ENCODE measurements at regions not wholly inside any gene's neighbourhood (a gene's known extent, or its start where the extent isn't known, plus 50 kb on each side); places are given as distances from the start of the nearest gene placed in this dataset.

- Histone ChIP-seq H3K36me3 (ENCODE audit: control insufficient read depth, insufficient read depth, low read length) (no peaks in the 10 kb centered on the region), H3K9ac (ENCODE audit: extremely low read depth, low read length, poor library complexity, severe bottlenecking) (no peak overlapping the region), H3K27ac (ENCODE audit: low read depth, low read length) (no peak overlapping the region), H3K9me3 (ENCODE audit: control insufficient read depth, low read length) (no peaks in the 10 kb centered on the region), H3K4me1 (ENCODE audit: control insufficient read depth, insufficient read depth, low read length) (peaks cover 4% of the 10 kb centered on the region), H3K27me3 (ENCODE audit: control insufficient read depth, insufficient read depth, low read length, poor library complexity, severe bottlenecking) (no peaks in the 10 kb centered on the region), H3K4me3 (ENCODE audit: low read length) (no peak overlapping the region)
- no peaks in the 10 kb centered on the region for H3K9me3 Mint-ChIP-seq
- no peaks in the 10 kb centered on the region for H3K36me3 Mint-ChIP-seq (ENCODE audit: low read depth)
- DNase-seq = no peak
- 89 to 100% methylated on average over 1 to 3 of the region's 4 CpGs for WGBS, 2 experiments (ENCODE audit: insufficient coverage in 1 of 2, insufficient read length in 1 of 2)
- no peaks in the 10 kb centered on the region for H3K27me3 Mint-ChIP-seq (ENCODE audit: insufficient read depth)
- H3K4me3 Mint-ChIP-seq = no peak overlapping the region
- no peak for TF ChIP-seq CTCF (conservative IDR thresholded peaks at IDR 0.05)
- H3K4me1 Mint-ChIP-seq = peaks cover 15% of the 10 kb centered on the region
- H3K27ac Mint-ChIP-seq = no peak overlapping the region
Observed at GRCh38 chr9:616694-617093, 224.8 kb upstream of the DMRT1 start.

GRCh38 chr9:617445-618085 lies 223.9 kb upstream of the DMRT1 start:
- peaks cover 15% of the 10 kb centered on the region for H3K4me1 Mint-ChIP-seq

DNA sequence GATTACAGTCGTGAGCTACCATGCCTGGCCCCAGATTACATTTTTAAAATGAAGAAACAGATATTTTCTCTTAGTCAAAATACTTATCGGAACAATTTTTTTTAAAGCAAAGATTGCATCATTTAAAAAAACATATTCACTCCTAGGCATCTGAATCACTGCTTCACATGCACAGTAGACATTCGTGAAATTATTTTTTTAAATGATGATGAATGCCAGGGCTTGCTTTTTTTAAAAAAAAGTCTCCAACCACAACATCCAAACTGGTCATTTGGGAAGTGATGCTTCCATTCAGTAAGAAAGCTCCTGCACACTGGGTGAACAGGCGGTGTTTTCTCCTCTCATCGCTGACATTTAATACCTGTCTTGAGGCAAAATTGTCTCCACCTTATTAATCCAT lies 223.0 kb upstream of the DMRT1 start:
- Mint-ChIP-seq H3K4me3 (no peak overlapping the region), H3K36me3 (ENCODE audit: low read depth) (peaks cover 2% of the 10 kb centered on the region), H3K4me1 (peaks cover 15% of the 10 kb centered on the region), H3K27me3 (ENCODE audit: insufficient read depth) (no peaks in the 10 kb centered on the region), H3K9me3 (no peaks in the 10 kb centered on the region), H3K27ac (no peak overlapping the region)
- Histone ChIP-seq H3K9ac (ENCODE audit: extremely low read depth, low read length, poor library complexity, severe bottlenecking) (no peak overlapping the region), H3K4me3 (ENCODE audit: low read length) (no peak overlapping the region), H3K27ac (ENCODE audit: low read depth, low read length) (no peak overlapping the region), H3K4me1 (ENCODE audit: control insufficient read depth, insufficient read depth, low read length) (peaks cover 4% of the 10 kb centered on the region), H3K27me3 (ENCODE audit: control insufficient read depth, insufficient read depth, low read length, poor library complexity, severe bottlenecking) (no peaks in the 10 kb centered on the region), H3K36me3 (ENCODE audit: control insufficient read depth, insufficient read depth, low read length) (no peaks in the 10 kb centered on the region), H3K9me3 (ENCODE audit: control insufficient read depth, low read length) (no peaks in the 10 kb centered on the region)
- 94 to 95% methylated on average over 4 to 5 of the region's 5 CpGs for WGBS, 2 experiments (ENCODE audit: insufficient coverage in 1 of 2, insufficient read length in 1 of 2)
- TF ChIP-seq CTCF (conservative IDR thresholded peaks at IDR 0.05) = no peak
- DNase-seq = no peak

More at GRCh38 chr9:617445-618085, 223.9 kb upstream of the DMRT1 start:
- H3K27ac ChIP-seq (ENCODE audit: low read depth, low read length) = no peak overlapping the region
- TF ChIP-seq CTCF (conservative IDR thresholded peaks at IDR 0.05) = no peak
- no peaks in the 10 kb centered on the region for H3K9me3 ChIP-seq (ENCODE audit: control insufficient read depth, low read length)
- peaks cover 4% of the 10 kb centered on the region for H3K4me1 ChIP-seq (ENCODE audit: control insufficient read depth, insufficient read depth, low read length)
- H3K27me3 Mint-ChIP-seq (ENCODE audit: insufficient read depth) = no peaks in the 10 kb centered on the region
- H3K36me3 Mint-ChIP-seq (ENCODE audit: low read depth) = no peaks in the 10 kb centered on the region
- no peak overlapping the region for H3K9ac ChIP-seq (ENCODE audit: extremely low read depth, low read length, poor library complexity, severe bottlenecking)
- 94% methylated on average over 2 to 7 of the region's 7 CpGs for WGBS, 2 experiments (ENCODE audit: insufficient coverage in 1 of 2, insufficient read length in 1 of 2)
- no peak overlapping the region for H3K4me3 Mint-ChIP-seq
- peak; percentile 58 for DNase-seq
- no peaks in the 10 kb centered on the region for H3K27me3 ChIP-seq (ENCODE audit: control insufficient read depth, insufficient read depth, low read length, poor library complexity, severe bottlenecking)
- H3K9me3 Mint-ChIP-seq = no peaks in the 10 kb centered on the region
- H3K27ac Mint-ChIP-seq = peak overlapping the region; percentile 23
- H3K4me3 ChIP-seq (ENCODE audit: low read length) = no peak overlapping the region
- no peaks in the 10 kb centered on the region for H3K36me3 ChIP-seq (ENCODE audit: control insufficient read depth, insufficient read depth, low read length)
